ENCODE measurements at regions not wholly inside any gene's neighbourhood (a gene's known extent, or its start where the extent isn't known, plus 50 kb on each side); places are given as distances from the start of the nearest gene placed in this dataset.

DNA sequence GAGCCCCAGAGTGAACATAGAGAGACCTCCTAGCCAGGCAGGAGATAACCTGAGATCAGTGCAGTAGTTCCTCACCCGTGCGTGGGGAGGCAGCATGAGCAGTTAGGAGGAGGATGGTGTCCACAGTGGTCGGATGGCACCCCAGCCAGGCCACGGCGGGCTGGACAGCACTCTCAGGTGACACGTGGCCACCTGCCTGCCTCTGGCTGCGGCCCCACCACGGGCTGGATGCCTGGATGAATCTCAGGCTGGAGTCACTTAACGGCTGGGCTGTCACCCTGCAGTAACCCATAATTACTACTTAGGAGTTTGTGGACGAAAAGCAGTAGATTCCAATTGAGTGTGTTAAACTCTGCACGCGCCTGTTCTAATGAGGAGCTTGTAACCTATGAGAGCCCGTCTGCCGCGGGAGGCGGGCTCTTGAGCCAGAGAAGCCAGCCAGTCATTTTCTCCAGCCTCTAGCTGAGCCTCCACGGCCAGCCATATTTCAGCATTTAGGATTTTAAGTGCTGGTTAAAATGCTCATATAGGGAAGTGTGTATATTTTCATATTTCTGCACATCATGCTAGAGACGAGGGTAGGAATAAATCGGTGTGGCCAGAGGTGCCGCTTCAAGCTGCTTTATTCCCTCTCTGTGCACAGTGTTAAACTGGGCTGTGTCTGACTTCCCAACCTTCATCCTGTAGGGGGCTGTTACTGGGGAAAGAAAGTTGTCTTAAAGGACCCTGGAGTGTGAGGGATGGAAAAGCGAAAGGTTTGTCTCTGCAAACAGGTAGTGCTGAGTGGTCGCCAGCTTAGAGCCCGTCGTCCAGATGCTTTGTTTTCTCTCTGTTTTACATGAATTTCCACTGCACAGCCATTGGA, 144.0 kb downstream of the GLI2 start:
- DNase-seq (ENCODE audit: low read depth in 2 of 3, low spot score in 2 of 3), result no peak

DNA sequence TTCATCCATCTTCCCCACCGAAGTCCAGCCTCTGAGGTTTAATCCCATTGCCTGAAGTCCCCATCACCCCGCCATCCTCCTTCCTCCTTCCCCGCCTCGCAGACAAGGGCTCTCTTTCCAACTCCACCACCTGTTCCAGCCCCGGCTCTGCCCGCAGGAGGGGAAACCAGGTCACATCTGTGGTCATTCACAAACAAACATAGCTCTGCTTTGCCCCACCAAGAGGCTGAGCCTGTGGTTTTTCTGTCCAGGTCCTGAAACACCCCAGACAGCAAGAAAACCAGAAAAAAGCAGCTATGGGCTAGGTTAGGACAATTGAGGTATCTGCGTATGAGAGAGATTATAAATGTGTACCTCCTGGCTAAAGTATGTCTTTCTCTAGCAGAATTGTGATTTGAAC, 144.7 kb downstream of the GLI2 start:
- DNase-seq (ENCODE audit: low read depth in 2 of 3, low spot score in 2 of 3), result no peak

DNA sequence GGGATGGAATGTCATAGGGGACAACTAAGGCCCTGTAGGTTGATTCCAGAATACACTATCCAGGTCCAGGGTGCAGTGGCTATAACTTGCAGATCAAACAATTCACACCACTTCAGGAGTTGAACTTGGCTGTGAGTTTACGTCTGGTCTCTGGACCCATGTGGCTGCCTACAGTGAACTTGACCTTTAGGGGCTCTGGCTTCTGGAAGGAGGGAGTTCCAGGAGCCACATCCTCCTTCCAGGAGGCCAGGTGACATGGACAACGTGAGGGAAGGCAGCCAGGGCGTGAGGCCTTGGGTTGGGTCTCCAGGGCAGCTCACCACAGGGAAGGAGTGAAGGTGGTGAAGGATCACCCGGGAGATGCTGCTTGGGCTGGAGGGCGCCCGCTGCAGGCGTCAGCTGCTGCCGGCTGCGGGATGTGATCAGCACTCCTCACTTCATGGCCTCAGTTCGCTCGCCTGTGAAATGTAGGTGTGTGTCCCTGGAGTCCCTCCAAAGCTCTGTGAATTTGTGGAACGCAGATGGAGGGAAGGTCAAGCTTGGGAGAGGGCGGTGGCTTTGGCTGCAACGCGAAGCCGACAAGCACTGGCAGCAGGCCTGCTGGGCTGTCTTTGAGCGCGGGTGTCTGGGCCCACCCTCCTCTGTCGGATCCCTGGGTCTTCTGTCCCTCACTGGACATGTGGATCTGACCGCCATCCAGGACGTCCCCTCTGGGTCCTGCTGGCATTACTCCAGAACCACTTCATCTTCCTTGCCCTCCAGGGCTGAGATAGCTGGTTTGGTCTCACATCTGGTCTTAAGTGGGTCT, 146.5 kb downstream of the GLI2 start:
- no peak for DNase-seq (ENCODE audit: low read depth in 2 of 3, low spot score in 2 of 3)

DNA sequence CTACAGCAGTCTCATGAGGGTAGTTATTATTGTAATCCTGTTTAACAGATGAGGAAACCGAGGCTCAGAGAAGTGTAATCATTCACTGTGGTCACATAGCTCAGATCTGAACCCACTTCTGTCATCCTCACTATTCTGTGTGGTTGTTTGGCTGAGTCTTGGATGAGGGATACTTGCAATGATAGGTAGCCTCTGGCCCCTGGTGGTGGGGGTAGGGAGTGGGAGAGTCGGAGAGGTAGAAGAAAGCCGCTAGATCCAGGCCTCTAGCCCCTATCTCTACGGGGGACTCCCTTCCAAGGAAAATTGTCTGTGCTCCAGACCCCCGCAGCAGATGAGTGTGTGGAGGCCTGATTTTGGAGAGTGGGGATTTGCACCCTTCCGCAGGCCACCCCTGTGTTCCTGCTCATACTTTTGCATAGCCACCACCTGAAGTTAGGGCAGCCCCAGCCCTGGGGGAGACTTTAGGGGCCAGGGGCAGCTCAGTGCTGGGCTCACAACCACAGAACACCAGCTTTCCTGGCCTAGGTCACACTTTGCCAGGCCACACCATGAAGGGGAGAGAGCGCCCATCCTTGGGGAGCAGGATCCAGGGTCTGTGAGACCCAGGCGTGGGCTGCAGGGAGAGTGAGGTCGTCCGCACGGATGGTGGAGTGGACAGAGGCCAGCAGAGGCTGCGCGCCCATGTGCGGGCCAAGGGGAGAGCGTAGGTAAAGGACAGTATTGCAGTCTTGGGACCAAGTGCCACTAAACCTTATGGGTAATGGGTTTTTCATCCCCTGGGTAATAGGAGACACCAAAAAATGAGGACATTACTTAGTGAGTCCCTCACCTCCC, 148.2 kb downstream of the GLI2 start:
- DNase-seq (ENCODE audit: low read depth in 2 of 3, low spot score in 2 of 3), result no peak

DNA sequence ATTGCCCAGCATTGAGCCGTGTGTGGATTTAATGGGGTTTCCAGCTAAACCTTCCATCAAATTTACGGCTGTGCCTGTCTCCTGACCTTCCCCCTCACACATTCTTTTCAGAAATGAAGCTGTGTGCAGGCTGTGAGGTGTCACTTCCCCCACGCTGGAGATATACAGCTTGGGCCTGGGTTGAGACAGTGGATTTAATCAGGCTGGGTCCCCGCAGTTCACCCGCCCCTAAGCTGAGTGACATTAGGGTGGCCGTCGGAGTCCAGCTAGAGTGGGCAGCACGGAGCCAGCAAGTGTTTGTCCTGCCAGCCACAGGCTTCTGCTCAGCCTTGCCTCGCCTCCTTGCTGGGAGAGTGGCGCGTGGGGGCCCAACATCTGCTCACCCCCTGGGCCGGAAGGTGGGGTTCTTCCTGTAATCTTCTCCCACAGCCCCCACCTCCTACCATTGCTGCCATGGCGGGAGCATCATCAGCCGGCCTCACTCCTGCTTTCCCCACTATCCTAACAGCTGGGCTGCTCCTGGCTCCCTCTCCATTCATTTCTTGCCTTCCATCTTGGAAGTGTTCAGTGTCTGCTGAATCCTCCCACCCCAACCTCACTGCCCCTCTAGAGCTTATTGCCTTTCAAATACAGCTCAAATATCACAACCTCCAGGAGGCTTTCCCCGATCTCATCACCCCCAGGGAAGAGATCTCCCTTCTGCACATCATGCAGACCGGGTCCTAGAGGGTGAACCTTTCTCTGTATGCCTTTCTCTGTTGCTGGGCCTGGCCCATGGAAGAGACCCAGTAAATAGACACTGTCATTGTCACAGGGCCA, 149.0 kb downstream of the GLI2 start:
- DNase-seq (ENCODE audit: low read depth in 2 of 3, low spot score in 2 of 3), result no peak

DNA sequence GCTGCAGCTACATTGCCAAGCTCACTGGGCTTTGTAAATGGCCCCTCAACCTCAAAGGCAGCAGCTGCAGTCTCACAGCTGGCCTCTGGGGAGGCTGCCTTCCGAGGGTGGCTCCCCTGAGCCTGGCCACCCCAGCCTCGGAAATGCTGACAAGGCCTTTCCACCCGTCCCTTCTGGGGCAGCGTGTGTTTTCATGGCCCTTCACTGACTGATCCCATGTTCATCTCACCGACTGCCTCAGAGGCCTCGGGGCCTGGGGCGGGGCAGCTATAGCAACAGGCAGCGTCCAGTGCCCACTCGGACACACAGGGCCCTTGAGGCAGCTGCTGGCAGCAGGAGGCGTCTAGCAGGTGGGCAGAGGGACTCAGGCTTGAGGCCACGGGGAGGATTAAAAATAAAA, 149.7 kb downstream of the GLI2 start:
- DNase-seq (ENCODE audit: low read depth in 2 of 3, low spot score in 2 of 3), result no peak

DNA sequence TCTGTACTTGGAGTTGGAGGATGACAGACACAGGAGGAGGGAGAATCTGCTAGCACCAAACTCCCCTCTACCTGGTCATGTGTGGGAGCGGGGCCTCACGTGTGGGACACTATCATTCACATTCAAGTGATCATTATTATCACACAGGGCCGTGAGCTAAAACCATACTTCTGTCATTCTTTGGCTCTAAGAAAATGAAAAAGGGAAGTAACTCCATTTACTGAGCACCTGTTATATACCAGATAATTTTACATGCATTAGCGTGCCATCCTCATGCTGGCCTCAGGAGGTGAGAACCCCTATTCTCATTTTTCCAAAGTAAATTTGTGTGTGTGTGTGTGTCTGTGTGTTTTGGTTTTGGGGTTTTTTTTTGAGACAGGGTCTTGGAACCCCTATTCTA, 150.1 kb downstream of the GLI2 start:
- no peak for DNase-seq (ENCODE audit: low read depth in 2 of 3, low spot score in 2 of 3)

DNA sequence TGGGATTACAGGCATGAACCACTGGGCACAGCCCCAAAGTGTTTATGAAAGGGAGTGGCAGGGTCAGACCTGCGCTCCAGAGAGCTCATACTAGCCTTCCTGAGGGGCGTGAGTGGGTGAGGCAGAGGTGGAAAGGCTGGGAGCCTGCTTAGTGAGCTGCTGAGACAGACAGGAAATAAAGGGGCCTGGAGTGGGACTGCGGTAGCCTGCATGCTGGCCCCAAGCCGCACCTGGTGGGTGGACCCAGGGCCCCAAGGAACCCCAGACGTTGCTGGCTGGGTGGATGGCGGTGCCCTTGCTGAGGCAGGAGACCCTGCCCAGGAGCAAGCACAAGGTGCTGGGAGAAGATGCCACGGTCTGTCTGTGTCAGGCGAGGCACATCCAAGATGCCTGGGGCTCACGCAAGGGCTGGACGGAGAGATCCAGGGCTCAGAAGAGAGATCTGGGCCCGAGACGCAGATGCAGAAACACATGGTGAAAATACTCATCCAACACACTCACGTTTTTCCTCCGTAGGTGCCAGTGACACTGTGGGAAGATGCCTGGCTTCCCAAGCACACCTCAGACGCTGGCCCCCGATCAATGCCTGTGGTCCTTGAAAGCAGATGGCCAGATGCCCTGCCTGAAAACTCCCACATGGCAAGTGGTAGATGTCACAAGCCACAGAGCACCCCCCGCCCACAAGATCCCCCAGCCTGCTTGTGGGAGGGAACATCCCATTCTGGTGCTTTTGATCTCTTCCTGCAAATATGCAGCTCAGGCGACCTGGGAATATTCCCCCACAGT, 151.1 kb downstream of the GLI2 start:
- DNase-seq (ENCODE audit: low read depth in 2 of 3, low spot score in 2 of 3), result no peak

DNA sequence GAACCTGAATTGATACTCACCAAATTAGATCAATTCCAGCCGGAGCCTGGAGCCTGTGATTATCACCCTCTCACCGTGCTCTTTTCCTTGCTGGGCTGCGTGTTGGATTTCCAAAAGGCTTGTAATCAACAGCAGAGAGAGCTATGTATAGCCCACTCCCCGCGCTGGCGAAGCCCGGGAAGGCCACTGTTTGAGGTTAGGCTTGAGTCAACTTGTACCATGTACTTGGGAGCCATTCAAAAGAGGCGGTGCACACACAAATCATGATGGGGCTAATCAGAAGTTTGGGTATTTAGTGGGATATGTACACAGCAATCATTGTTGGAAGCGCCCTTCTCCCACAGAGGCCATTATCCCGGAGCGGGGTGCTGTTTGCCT, 151.6 kb downstream of the GLI2 start:
- DNase-seq (ENCODE audit: low read depth in 2 of 3, low spot score in 2 of 3), result no peak

DNA sequence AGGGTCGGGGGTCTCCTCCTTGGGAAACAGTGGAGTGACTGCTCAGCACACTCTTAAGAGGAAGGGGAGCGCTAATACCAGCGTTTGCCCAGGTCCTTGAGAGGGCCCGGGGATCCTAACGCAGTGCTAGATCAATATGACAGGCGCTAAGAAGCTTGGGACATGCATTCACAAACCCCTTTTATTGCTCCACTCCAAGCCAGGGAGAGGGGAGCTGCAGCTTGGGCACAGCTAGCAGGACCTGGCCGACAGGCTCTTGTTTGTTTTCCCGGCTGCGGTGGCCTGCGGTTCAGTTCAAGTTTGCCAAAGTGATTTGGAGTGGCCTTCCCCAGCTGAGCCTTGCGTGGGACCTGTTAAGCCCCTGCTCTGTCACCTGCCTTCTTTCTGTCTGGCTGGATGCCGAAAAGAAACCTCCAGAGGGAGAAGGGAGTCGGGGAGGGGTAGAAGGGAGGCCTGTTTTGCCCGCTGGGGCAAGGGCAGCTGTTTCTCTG, 152.1 kb downstream of the GLI2 start:
- no peak for DNase-seq (ENCODE audit: low read depth in 2 of 3, low spot score in 2 of 3)

DNA sequence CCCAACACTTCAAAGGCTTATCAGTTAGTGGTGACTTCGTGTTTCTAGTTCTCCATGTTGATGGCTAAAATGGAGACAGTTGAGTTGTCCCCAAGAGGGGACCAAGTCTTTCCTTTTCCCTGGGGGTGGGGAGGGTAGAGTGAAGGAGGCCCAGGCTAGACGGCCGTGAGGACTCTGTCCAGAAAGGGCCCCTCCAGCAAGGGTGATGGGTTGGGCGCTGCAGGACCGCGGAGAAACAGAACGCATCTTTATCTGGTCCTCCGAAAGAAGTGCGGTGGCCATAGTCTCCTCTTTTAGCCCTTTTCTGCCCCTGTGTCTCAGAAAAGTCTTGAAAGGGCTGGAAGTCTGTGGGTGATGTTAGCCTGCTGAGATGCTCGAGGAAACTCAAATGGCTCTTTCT, 153.2 kb downstream of the GLI2 start:
- DNase-seq (ENCODE audit: low read depth in 2 of 3, low spot score in 2 of 3), result no peak

DNA sequence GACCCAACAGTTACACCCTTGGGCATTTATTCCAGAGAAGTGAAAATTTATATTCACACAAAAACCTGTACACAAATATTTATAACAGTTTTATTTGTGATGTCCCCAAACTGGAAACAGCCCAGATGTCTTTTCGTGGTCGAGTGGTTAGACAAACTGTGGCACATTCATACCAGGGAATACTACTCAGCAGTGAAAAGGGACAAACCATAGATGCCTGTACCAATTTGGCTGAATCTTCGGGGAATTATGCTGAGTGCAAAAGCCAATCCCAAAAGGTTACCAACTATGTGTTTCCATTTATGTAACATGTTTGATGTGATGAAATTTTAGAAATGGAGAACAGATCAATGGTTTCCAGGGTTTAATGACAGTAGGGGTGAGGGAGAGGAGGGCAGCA, 154.3 kb downstream of the GLI2 start:
- DNase-seq (ENCODE audit: low read depth in 2 of 3, low spot score in 2 of 3), result no peak

DNA sequence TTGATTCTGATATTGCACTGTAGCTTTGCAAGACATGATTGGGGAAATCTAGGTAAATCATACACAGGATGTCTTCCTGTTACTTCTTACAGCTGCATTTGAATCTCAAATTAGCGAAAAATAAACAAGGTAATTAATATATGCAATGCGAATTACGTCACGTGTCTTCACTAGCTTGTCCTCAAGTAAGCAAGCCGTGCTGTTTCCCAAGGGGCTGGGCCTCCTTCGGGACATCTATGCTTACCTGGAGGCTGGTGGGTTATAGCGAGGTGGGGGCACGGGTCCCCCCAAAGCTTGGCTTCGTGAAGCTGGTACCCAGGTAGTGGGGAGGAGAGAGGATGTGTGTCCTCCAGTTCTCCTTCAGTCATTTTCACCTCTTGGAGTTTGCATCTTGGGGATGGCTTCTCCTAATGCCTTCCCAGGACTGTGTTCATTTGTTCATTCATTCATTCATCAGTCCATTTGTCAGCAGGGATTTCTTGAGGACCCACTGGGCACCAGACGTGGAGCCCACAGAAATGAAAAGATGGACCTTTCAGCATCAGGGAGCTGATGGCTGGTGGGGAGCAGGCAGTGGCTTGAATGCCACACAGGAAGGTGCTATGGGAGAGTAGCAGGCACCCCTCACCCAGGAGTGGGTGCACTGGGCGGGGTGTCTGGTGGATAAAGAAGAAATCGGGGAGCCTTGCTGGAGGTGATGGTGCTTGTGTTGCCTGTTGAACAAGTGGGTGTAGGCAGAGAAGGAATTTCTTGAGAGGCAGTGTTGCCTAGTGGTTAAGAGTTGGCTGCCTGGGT, 155.1 kb downstream of the GLI2 start:
- DNase-seq (ENCODE audit: low read depth in 2 of 3, low spot score in 2 of 3), result no peak

DNA sequence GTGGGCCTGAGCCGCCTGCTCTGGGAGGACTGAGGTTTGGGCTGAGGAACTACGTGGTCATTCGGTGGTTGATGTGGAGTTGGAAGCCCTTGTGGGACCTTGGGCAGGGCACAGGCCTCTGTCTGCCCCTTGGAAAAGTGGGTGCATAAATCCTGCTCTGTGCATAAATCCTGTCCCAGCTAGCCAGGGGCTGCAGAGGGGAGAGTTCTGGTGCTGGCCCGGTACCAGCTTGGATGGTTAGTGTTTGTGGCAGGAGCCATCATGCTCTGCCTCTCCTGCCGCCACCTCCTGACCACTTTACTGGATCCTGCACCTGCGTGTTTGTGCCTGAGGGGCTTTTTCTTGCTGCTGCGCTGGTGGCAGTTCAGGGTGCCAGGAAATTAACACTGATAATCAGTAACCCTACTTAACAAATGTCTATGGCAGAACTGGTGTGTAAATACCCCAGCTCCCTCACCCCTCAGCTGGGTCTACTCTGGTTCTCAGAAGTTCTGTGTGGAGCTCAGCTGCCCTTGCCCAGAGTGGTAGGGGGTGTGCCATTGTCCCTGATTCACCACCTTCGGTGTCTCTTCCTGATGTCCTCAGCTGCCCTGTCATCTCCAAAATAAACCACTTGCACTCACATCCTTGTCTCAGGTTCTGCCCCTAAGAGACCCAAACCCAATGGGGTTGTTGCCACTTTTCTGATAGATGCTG, 156.8 kb downstream of the GLI2 start:
- DNase-seq (ENCODE audit: low read depth in 2 of 3, low spot score in 2 of 3), result no peak

DNA sequence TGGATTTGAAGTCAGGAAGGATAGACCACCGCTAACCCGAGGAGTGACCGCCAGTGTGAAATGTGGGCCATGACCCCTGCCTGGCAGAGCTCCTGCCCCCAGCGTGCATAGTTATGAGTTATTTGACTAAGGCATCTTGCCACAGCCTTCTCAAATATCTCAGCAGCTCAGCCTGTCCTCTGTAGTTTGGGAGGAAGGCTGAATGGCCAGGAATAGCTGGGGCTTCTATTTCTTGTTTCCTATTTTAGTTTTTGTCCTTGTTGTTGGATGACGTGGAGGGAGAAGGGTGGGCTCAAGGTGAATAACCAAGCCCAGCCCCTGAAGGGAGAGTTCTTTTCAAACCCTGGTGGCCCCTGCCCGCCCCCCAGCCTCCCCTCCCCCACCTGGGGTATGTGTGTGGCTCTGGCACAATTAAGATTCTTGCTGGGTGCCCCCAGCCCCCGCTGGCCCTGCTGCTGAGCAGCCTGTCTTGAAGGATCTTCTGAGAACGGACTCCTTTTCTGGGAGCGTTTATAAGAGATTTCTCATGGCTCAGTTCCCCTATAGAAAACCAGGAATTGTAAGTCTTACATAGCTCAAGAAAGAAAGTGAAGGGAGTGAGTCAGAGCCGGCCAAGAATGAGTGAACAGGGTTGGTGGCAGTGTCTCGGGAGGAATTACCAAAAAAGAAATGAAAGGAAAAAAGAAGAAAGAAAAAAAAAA, 157.4 kb downstream of the GLI2 start:
- no peak for DNase-seq (ENCODE audit: low read depth in 2 of 3, low spot score in 2 of 3)

DNA sequence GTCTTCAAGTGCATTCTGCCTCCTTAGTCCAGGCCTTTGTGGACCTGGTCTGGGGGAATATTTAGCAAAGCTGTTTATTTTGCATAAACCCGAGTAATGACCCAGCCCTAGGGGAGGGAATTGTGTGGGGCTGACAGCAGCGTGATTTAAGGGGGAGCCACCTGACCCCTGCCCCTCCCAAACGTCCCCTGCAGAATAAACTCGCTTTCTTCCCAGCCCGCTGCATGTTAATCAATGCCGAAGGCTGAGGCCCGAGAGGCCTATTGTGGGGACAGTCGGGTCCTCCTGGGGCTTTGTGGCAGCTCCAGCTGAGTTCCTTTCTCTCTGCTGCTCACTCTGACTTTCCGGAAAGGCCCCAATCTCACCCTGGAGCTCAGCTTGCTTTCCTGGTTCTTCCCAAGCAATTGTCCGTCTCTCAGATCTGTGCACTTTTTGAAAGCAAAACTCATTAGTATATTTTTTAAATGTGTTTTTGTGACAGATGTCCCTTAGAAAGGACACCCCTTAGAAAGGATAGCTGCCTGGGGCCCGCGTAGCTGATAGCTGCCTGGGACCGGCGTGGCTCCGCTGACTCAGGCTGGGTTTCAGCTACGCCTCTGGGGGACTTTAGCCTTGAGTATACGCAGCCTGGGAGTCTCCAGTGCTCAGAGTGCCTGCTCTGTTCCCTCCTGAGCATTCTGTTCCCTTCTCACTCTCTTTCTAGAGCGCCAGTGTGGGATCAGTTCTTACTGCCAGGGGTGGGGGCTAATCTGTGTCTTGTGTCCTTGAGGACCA, 158.3 kb downstream of the GLI2 start:
- no peak for DNase-seq (ENCODE audit: low read depth in 2 of 3, low spot score in 2 of 3)

DNA sequence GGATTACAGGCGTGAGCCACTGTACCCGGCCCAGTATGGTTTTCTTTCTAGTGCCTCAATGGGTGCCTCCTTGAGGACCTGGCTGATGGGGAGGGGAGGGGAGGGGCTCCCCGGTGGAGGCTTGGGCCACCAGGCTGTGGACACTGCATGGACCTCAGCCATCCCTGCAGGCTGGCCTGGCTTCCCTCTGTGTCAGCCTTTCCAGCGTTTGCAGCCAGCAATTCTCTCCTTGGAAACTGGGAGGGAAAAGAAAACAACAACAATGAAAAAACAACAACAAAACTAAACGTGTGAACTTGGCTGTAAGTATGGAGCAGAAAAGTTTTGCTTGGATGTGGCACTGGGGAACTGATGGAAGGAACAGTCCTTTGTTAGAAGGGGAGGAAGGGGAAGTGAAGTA, 159.3 kb downstream of the GLI2 start:
- DNase-seq (ENCODE audit: low read depth in 2 of 3, low spot score in 2 of 3), result no peak

All from activated CD8-positive, alpha-beta memory T cell treated with anti-CD3 and anti-CD28 coated beads for 48 hours (primary cell).